ENCODE measurements at regions not wholly inside any gene's neighbourhood (a gene's known extent, or its start where the extent isn't known, plus 50 kb on each side); places are given as distances from the start of the nearest gene placed in this dataset.
A peak's percentile ranks its signal among the peaks of the same experiment; 100 is the strongest.

DNA sequence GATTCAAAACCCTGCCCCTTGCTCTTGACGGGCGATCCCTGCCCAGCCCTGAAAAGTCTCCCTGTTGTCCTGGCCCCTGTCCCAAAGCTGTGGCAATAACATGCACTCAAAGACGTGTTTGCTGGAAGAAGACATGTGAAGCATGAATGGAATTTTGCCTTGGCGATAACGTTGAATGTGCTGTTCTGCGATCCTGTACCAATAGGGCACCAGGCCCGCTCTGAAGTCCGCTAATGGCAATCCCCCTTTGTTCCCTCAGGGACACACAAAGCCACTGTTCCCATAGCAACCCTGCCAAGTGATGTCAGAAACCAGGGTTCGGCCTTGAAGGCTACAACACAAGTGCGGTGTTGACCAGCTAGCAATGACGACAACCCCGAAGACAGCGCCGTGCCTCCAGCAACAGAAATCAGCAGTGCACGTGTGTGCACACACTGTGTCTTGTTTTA, 284.6 kb downstream of the KLF6 start:
- H3K27me3 Mint-ChIP-seq = peaks cover 6 to 20% (median 11%) of the 10 kb centered on the region in 5 donors

GRCh38 chr10:3499120-3499519, 285.9 kb downstream of the KLF6 start:
- Mint-ChIP-seq H3K27ac (no peak overlapping the region), H3K36me3 (no peaks in the 10 kb centered on the region), H3K9me3 (no peaks in the 10 kb centered on the region), H3K27me3 (peaks cover 10 to 31% (median 14%) of the 10 kb centered on the region in 5 donors), H3K4me3 (no peak overlapping the region), H3K4me1 (peaks cover 0 to 1% (median 0%) of the 10 kb centered on the region in 4 donors)
- DNase-seq (no peak), ATAC-seq (no peak)
- POLR2A ChIA-PET = no interaction called here

More for the DNA sequence above, 284.6 kb downstream of the KLF6 start:
- Mint-ChIP-seq H3K36me3 (no peaks in the 10 kb centered on the region), H3K27ac (no peak overlapping the region), H3K9me3 (no peaks in the 10 kb centered on the region), H3K4me3 (no peak overlapping the region), H3K4me1 (peaks cover 0 to 1% (median 0%) of the 10 kb centered on the region in 4 donors)
- DNase-seq (no peak), ATAC-seq (no peak)
- POLR2A ChIA-PET = no interaction called here

- no peaks in the 10 kb centered on the region for H3K36me3 Mint-ChIP-seq
- ATAC-seq = no peak
- H3K9me3 Mint-ChIP-seq = no peaks in the 10 kb centered on the region
- no peak overlapping the region for H3K4me3 Mint-ChIP-seq
- DNase-seq = no peak
- H3K27ac Mint-ChIP-seq = no peak overlapping the region
- H3K4me1 Mint-ChIP-seq = peaks cover 0 to 1% (median 0%) of the 10 kb centered on the region in 4 donors
- H3K27me3 Mint-ChIP-seq = peaks cover 10 to 34% (median 15%) of the 10 kb centered on the region in 5 donors
- POLR2A ChIA-PET = no interaction called here
Observed at GRCh38 chr10:3497581-3497980, 287.4 kb downstream of the KLF6 start.

GRCh38 chr10:3496138-3496537, 288.9 kb downstream of the KLF6 start:
- POLR2A ChIA-PET = no interaction called here
- H3K9me3 Mint-ChIP-seq = no peaks in the 10 kb centered on the region
- H3K4me3 Mint-ChIP-seq = no peak overlapping the region
- no peaks in the 10 kb centered on the region for H3K4me1 Mint-ChIP-seq
- ATAC-seq = no peak
- no peak overlapping the region for H3K27ac Mint-ChIP-seq
- peaks cover 10 to 34% (median 15%) of the 10 kb centered on the region in 5 donors for H3K27me3 Mint-ChIP-seq
- no peaks in the 10 kb centered on the region for H3K36me3 Mint-ChIP-seq
- DNase-seq = no peak

DNA sequence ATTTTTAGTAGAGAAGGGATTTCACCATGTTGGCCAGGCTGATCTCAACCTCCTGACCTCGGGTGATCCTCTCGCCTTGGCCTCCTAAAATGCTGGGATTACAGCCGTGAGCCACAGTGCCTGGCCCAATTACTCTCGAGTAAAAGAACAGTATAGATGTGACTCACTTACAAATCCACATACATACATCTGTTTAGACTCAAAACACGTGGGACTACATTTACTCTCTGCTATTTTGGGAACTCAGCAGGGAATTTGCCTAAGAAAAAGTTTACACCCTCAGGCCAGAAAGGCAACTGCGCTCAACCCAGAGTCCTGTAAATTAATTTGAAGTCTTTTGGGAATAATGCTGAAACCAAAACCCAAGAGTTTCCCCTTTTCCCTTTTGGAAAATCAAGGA, 289.7 kb downstream of the KLF6 start:
- DNase-seq = no peak
- Mint-ChIP-seq H3K4me3 (no peak overlapping the region), H3K9me3 (peaks cover 0 to 3% (median under 1%) of the 10 kb centered on the region in 9 donors), H3K27me3 (peaks cover 10 to 34% (median 15%) of the 10 kb centered on the region in 5 donors), H3K36me3 (peaks cover 0 to 5% (median 0%) of the 10 kb centered on the region in 3 donors), H3K4me1 (no peaks in the 10 kb centered on the region), H3K27ac (no peak overlapping the region)
- ATAC-seq = no peak
- POLR2A ChIA-PET = no interaction called here

DNA sequence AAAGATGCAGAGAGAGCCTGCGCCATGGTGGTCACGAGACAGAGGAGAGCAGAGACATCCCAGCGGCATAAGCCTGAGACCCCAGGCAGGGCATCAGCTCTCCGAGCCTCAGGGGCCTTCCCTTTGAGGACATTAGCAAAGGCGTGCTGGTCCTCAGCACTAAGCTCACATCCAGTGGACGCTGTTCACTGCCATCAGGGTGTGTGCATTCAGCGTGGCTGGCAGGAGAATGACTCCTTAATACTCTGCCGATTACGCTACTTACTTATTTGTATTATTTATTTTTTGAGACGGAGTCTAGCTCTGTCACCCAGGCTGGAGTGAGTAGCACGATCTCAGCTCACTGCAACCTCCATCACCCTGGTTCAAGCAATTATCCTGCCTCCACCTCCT, 290.2 kb downstream of the KLF6 start:
- POLR2A ChIA-PET = no interaction called here
- Mint-ChIP-seq H3K36me3 (peaks cover 0 to 10% (median 0%) of the 10 kb centered on the region in 3 donors), H3K27me3 (peaks cover 10 to 34% (median 15%) of the 10 kb centered on the region in 5 donors)

DNA sequence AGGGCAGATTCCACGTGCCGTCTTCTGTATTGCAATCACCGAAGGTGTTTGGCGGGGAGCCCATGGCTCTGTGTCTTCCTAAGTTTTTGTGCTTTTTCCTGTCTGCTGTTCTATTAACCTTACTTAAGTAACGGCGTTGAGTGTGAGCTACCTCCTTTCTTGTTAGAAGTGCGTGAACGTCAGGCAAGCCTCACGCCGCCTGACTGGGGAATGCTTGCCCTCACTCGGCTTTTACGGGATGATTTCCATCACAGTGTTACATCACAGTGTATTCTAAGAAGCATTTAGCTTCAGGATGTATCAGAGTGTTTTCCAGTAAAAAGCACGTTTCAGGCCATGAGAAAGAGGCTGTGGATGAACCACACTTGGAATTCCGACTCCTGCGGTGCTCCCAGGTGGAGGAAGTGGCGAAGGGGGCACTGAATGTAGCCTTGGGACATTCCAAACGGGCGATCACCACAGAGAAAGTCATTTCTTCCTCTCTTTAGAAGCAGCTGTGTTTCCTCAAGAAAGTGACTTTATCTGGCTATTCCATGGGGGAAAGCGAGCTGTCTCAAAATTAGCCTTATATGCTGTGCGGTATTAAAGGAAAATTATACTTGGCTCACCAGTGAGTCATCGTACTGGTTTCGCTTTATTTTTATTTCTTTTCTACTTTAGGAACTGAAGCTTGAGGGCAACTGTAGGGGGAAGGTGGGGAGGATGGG, 290.7 kb downstream of the KLF6 start:
- peaks cover 0 to 15% (median 0%) of the 10 kb centered on the region in 3 donors for H3K36me3 Mint-ChIP-seq
- peaks cover 10 to 34% (median 15%) of the 10 kb centered on the region in 5 donors for H3K27me3 Mint-ChIP-seq

More for the DNA sequence above, 290.2 kb downstream of the KLF6 start:
- no peak overlapping the region for H3K4me3 Mint-ChIP-seq
- peaks cover 0 to 7% (median 5%) of the 10 kb centered on the region in 9 donors for H3K9me3 Mint-ChIP-seq
- ATAC-seq = no peak
- no peak for DNase-seq
- no peak overlapping the region for H3K27ac Mint-ChIP-seq
- no peaks in the 10 kb centered on the region for H3K4me1 Mint-ChIP-seq

GRCh38 chr10:3493621-3494020, 291.4 kb downstream of the KLF6 start:
- no peak overlapping the region for H3K4me3 Mint-ChIP-seq
- H3K4me1 Mint-ChIP-seq = no peaks in the 10 kb centered on the region
- peaks cover 10 to 34% (median 15%) of the 10 kb centered on the region in 5 donors for H3K27me3 Mint-ChIP-seq
- POLR2A ChIA-PET = no interaction called here
- peaks cover 0 to 22% (median 0%) of the 10 kb centered on the region in 3 donors for H3K36me3 Mint-ChIP-seq
- no peak for ATAC-seq
- DNase-seq = no peak
- no peak overlapping the region for H3K27ac Mint-ChIP-seq
- peaks cover 0 to 19% (median 10%) of the 10 kb centered on the region in 9 donors for H3K9me3 Mint-ChIP-seq

More for the DNA sequence above, 290.7 kb downstream of the KLF6 start:
- Mint-ChIP-seq H3K4me1 (no peaks in the 10 kb centered on the region), H3K27ac (no peak overlapping the region), H3K4me3 (no peak overlapping the region), H3K9me3 (peaks cover 0 to 13% (median 8%) of the 10 kb centered on the region in 9 donors)
- ATAC-seq (no peak), DNase-seq (no peak)
- POLR2A ChIA-PET = no interaction called here

- H3K9me3 Mint-ChIP-seq = peaks cover 0 to 28% (median 14%) of the 10 kb centered on the region in 9 donors
- H3K4me3 Mint-ChIP-seq = no peak overlapping the region
- peaks cover 11 to 26% (median 16%) of the 10 kb centered on the region in 5 donors for H3K27me3 Mint-ChIP-seq
- POLR2A ChIA-PET = interaction anchor here (0.7 kb wide), 2 partner anchors 922 to 1286 kb away, joined by 3 read pairs; no protein-coding TSS in a partner anchor
- H3K36me3 Mint-ChIP-seq = peaks cover 0 to 27% (median 0%) of the 10 kb centered on the region in 3 donors
- DNase-seq (no peak), ATAC-seq (no peak)
- H3K4me1 Mint-ChIP-seq = peaks cover 0 to 2% (median 0%) of the 10 kb centered on the region in 4 donors
- H3K27ac Mint-ChIP-seq = no peak overlapping the region
Observed at GRCh38 chr10:3491571-3491970, 293.4 kb downstream of the KLF6 start.

DNA sequence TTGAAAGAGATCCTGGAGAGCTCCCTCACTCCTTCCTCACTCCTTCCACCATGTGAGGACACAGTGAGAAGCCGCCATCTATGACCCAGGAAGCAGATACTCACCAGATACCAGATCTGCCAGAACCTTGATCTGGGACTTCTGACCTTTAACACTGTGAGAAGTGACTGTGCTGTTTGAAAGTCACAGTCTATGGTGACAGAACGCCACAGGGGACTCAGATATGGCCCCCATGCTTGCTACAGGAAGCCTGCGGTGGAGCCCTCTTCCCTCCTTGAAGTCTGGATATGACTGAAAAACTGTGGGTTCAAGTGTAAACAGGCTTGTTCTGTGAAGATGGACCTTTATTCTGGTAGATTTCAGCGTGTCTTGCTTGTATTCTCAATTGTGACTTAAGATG, 297.8 kb downstream of the KLF6 start:
- DNase-seq (no peak), ATAC-seq (no peak)
- Mint-ChIP-seq H3K9me3 (peaks cover 0 to 28% (median 14%) of the 10 kb centered on the region in 9 donors), H3K4me3 (no peak overlapping the region), H3K27me3 (peaks cover 0 to 22% (median 10%) of the 10 kb centered on the region in 5 donors), H3K4me1 (peaks cover 7 to 36% (median 10%) of the 10 kb centered on the region in 4 donors), H3K36me3 (peaks cover 0 to 27% (median 0%) of the 10 kb centered on the region in 3 donors), H3K27ac (no peak overlapping the region)
- POLR2A ChIA-PET = no interaction called here

DNA sequence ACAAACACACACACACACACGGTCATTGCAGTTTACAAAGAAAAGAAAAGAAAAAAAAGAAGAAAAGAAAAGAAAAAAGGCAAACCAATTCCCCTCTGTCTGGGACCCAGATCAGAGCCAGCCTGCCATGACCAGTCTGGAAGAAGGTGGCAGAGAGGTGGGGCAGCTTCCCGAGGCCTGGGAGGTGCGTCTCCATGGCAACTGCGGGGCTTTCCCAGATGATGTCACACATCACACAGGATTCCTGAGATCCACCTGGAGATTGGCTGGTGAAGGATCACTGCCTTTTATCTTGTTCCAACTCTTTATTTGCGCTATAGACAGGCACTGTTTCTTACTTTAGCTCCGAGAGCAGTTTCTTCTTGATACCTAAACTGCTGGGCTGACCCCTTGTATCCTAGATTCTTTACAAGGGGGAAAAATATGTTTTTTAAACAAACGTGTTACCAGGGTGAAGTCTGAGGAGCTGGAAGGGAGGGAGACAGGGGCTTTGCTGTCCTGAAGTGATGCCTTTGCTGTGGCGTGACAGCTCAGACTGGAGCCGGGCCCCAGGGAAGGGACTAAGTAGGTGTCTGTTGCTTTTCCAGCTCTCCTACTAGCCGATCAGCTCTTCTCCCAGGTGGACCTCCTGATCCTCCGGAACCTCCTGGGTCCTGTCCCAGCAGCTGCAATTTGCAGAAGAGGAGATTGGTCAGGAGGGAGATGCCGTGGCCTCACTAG, 298.5 kb downstream of the KLF6 start:
- H3K36me3 Mint-ChIP-seq = peaks cover 0 to 27% (median 0%) of the 10 kb centered on the region in 3 donors
- POLR2A ChIA-PET = no interaction called here
- no peak for DNase-seq
- H3K4me3 Mint-ChIP-seq = no peak overlapping the region
- no peak for ATAC-seq
- H3K4me1 Mint-ChIP-seq = peaks cover 7 to 36% (median 10%) of the 10 kb centered on the region in 4 donors
- peaks cover 0 to 25% (median 10%) of the 10 kb centered on the region in 5 donors for H3K27me3 Mint-ChIP-seq
- no peak overlapping the region for H3K27ac Mint-ChIP-seq
- peaks cover 0 to 28% (median 14%) of the 10 kb centered on the region in 9 donors for H3K9me3 Mint-ChIP-seq

DNA sequence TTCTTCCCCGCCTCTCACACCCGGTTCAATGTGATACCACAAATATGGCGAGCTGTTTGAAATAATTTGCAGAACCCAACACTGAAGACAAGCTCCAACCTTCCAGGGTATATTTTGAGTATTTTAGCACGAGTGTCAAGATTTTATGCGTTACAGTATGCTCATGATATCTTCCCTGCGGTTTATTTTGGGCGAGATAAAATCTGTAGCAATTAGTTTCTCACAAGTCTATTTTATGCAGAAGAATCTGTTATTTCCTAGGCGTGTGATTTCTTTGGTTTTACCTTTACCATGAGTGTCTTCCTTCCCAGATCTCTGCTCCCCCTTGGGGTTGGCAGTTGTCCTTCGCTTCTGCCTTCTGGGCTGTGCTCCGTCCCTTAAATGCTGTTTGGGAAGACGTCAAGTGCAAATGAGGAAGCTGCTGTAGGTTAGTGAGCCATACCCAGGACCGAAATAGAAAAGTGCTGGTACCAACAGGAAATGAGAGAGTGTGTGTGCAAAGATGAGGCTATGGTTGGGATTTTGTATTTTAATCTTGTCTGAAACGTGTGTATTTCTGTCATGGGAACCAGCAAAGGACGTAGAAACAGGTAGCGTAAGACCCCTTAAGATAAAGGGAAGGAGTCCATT, 299.8 kb downstream of the KLF6 start:
- POLR2A ChIA-PET = interaction anchor here (0.6 kb wide), 1 partner anchor 17 kb away, joined by 3 read pairs; no protein-coding TSS in a partner anchor
- Mint-ChIP-seq H3K27me3 (peaks cover 0 to 27% (median 10%) of the 10 kb centered on the region in 5 donors), H3K4me3 (peak overlapping the region in 5 of 10 donors; percentile 2 to 51 (median 31)), H3K9me3 (peaks cover 0 to 25% (median 12%) of the 10 kb centered on the region in 9 donors), H3K36me3 (peaks cover 0 to 20% (median 0%) of the 10 kb centered on the region in 3 donors), H3K4me1 (peaks cover 7 to 36% (median 10%) of the 10 kb centered on the region in 4 donors), H3K27ac (peak overlapping the region in 2 of 10 donors; percentile 7 to 33)
- no peak for ATAC-seq
- peak in 1 of 10 donors; percentile 9 for DNase-seq
